Esophagus muscularis mucosa (tissue), 3 donors: ENCODE measurements at regions not wholly inside any gene's neighbourhood (a gene's known extent, or its start where the extent isn't known, plus 50 kb on each side); places are given as distances from the start of the nearest gene placed in this dataset.

ENCODE experiments used
- POLR2A ChIP-seq: fragments of 450-650 bp; IDR thresholded peaks from one replicate; pipeline ENCODE4 v1.6.1; 2017; ENCODE audit warnings: antibody characterized with exemption, moderate library complexity, mild to moderate bottlenecking, low read depth
- TF ChIP-seq, protein P1 (sequence below), 3 experiments: fragments of 200-600 bp in 2 of 3; fragments of 450-650 bp in 1 of 3; sonication (generic) in 2 of 3; IDR thresholded peaks; one replicate each; pipeline ENCODE4 v1.5.1; 2017 to 2019; ENCODE audit warnings: antibody characterized with exemption in 3 of 3, mild to moderate bottlenecking in 2 of 3, moderate library complexity in 1 of 3

DNA sequence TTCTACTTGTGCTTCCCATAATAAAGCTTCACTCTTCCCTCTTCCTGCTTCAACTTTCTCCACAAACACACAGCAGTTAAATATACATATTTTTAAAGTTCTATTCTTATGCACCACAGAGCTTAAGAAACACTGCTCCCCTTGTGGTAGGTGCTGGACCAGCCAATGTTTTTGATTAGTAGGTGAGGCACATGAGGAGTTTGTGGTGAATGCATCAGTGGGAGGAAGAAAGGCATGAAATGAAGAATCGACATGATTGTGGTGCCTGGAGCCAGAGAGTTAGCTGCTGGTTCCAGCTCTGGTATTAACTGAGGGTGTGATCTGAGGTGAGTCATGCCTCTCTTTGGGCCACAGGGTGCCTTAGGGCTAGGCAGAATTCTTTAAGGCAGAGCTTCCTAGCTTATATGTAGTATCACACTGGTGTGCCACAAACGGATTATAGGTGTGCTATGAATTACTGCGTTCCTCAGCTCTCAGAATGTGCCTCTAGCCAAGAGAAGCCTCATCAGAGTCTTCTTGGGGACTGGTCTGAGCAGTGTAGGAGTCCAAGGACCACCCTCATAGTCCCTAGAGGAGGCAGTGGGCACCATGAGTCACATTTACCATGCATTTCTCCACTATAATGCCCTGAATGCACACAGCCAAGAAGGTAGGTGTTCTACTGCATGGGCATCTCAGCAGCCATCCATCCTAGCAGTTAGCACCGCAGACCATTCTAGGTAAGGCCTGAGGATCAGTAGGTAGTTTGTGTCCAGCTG is 97.4 kb upstream of the SGIP1 start:
- TF ChIP-seq POLR2A = no peak
- TF ChIP-seq, protein P1, sequence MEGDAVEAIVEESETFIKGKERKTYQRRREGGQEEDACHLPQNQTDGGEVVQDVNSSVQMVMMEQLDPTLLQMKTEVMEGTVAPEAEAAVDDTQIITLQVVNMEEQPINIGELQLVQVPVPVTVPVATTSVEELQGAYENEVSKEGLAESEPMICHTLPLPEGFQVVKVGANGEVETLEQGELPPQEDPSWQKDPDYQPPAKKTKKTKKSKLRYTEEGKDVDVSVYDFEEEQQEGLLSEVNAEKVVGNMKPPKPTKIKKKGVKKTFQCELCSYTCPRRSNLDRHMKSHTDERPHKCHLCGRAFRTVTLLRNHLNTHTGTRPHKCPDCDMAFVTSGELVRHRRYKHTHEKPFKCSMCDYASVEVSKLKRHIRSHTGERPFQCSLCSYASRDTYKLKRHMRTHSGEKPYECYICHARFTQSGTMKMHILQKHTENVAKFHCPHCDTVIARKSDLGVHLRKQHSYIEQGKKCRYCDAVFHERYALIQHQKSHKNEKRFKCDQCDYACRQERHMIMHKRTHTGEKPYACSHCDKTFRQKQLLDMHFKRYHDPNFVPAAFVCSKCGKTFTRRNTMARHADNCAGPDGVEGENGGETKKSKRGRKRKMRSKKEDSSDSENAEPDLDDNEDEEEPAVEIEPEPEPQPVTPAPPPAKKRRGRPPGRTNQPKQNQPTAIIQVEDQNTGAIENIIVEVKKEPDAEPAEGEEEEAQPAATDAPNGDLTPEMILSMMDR (IDR thresholded peaks at IDR 0.05) = peak in 1 of 3 experiments; percentile 8
